ENCODE measurements at regions not wholly inside any gene's neighbourhood (a gene's known extent, or its start where the extent isn't known, plus 50 kb on each side); places are given as distances from the start of the nearest gene placed in this dataset.

DNA sequence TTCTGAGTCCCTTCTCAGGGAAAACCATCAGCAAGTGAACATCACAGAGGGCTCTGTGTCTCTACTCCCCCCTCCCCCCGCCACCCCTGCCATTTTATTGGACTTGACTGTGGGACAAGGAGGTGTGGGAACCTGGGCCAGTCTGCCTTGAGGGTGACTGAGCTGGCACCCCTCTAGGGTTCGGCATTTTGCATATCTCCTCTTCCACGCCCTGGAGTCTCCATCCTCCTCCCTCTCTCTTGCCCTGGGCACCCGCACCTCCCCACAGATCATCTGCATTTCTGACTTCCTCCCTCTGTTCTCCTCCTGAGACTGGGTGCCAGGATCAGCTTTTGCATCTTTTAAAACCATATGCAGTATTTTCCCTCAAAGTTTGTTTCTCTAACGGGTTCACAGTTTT is 107.1 kb upstream of the ERRFI1 start:
- TF ChIP-seq, protein P1, sequence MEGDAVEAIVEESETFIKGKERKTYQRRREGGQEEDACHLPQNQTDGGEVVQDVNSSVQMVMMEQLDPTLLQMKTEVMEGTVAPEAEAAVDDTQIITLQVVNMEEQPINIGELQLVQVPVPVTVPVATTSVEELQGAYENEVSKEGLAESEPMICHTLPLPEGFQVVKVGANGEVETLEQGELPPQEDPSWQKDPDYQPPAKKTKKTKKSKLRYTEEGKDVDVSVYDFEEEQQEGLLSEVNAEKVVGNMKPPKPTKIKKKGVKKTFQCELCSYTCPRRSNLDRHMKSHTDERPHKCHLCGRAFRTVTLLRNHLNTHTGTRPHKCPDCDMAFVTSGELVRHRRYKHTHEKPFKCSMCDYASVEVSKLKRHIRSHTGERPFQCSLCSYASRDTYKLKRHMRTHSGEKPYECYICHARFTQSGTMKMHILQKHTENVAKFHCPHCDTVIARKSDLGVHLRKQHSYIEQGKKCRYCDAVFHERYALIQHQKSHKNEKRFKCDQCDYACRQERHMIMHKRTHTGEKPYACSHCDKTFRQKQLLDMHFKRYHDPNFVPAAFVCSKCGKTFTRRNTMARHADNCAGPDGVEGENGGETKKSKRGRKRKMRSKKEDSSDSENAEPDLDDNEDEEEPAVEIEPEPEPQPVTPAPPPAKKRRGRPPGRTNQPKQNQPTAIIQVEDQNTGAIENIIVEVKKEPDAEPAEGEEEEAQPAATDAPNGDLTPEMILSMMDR (IDR thresholded peaks at IDR 0.05) = no peak
- TF ChIP-seq POLR2A (IDR thresholded peaks at IDR 0.05) = no peak
